Panc1 (cell line): ENCODE measurements at regions not wholly inside any gene's neighbourhood (a gene's known extent, or its start where the extent isn't known, plus 50 kb on each side); places are given as distances from the start of the nearest gene placed in this dataset.

ENCODE experiments used
- ATAC-seq: fragments of 200-7000 bp; cut with Tn5 transposase; 2 replicates; pipeline ENCODE4 v1.9.1; 2020; ENCODE audit warnings: mild to moderate bottlenecking, moderate library complexity
- BruUV-seq: library from RNA; stranded (reverse); fragments of 400-500 nt; replicated peaks from 2 replicates; lab custom pipeline; 2021; lab: Mats Ljungman, UMichigan
- CTCF ChIA-PET: fragments of 300-600 bp; sonication (Branson Sonifier 250); formaldehyde crosslinking; loops from one replicate; lab custom pipeline; 2022; ENCODE audit warnings: antibody characterized with exemption; lab: Charles Lee
- POLR2A ChIA-PET: fragments of 300-600 bp; sonication (Branson Sonifier 250); formaldehyde crosslinking; loops from one replicate; lab custom pipeline; 2022; ENCODE audit warnings: antibody characterized with exemption; lab: Charles Lee
- DNase-seq: peaks from one replicate; pipeline ENCODE4 v3.0.0-alpha.2; 2010; ENCODE audit warnings: low read depth, low spot score
- H3K27ac ChIP-seq: 2 replicates; pipeline ENCODE4 v1.5.1; 2011; ENCODE audit warnings: mild to moderate bottlenecking, low read length, inconsistent platforms
- H3K27me3 ChIP-seq: fragments of 200-500 bp; sonication (Bioruptor generic); 2 replicates; pipeline ENCODE4 v1.6.0; 2014; ENCODE audit warnings: low read length, inconsistent platforms; ENCODE audit not compliant: control insufficient read depth, insufficient read depth
- H3K36me3 ChIP-seq: fragments of 200-500 bp; sonication (Bioruptor generic); 2 replicates; pipeline ENCODE4 v1.5.1; 2014; ENCODE audit warnings: inconsistent platforms, mild to moderate bottlenecking, low read length, moderate library complexity; ENCODE audit not compliant: control insufficient read depth, insufficient read depth
- H3K4me1 ChIP-seq: 2 replicates; pipeline ENCODE4 v1.5.1; 2011; ENCODE audit warnings: inconsistent platforms, mild to moderate bottlenecking, low read length, moderate library complexity; ENCODE audit not compliant: control insufficient read depth, insufficient read depth
- H3K4me3 ChIP-seq, 2 experiments: 2 replicates each; pipeline ENCODE4 v1.5.1; 2011 to 2012; ENCODE audit warnings: low read depth in 2 of 2, low read length in 2 of 2, mild to moderate bottlenecking in 2 of 2, inconsistent platforms in 1 of 2, moderate library complexity in 1 of 2
- H3K9me3 ChIP-seq: fragments of 200-500 bp; sonication (Bioruptor generic); 2 replicates; pipeline ENCODE4 v1.5.1; 2014; ENCODE audit warnings: low read depth, mild to moderate bottlenecking, inconsistent platforms, low read length, moderate library complexity; ENCODE audit not compliant: control insufficient read depth, insufficient read depth
- CTCF ChIP-seq: fragments of 450-650 bp; IDR thresholded peaks from 2 replicates; pipeline ENCODE4 v1.5.1; 2017; ENCODE audit warnings: mild to moderate bottlenecking
- POLR2AphosphoS5 ChIP-seq: IDR thresholded peaks from 2 replicates; pipeline ENCODE4 v1.6.1; 2012; ENCODE audit warnings: mild to moderate bottlenecking, low read depth, low read length, moderate library complexity
- REST ChIP-seq, 2 experiments: IDR thresholded peaks; 2 replicates each; pipeline ENCODE4 v1.6.1; 2011 to 2012; ENCODE audit warnings: low read depth in 2 of 2, control low read depth in 1 of 2, low read length in 1 of 2, mild to moderate bottlenecking in 1 of 2, moderate library complexity in 1 of 2; ENCODE audit not compliant: insufficient read depth in 1 of 2
- SIN3A ChIP-seq: IDR thresholded peaks from 2 replicates; pipeline ENCODE4 v1.6.1; 2012; ENCODE audit warnings: low read depth, mild to moderate bottlenecking, low read length, moderate library complexity, borderline replicate concordance; ENCODE audit not compliant: insufficient read depth
- TCF7L2 ChIP-seq: IDR thresholded peaks from 2 replicates; pipeline ENCODE4 v1.6.1; 2011; ENCODE audit warnings: mild to moderate bottlenecking, low read depth, low read length, inconsistent platforms
- in situ Hi-C: cut with HindIII; loops from 2 replicates; pipeline ENCODE4 v1.10.0; 2016; ENCODE audit warnings: low sequenced_read_pairs, low pct_unique_long_range_greater_than_20kb
- intact Hi-C: fragments of 100-400 bp; cut with micrococcal nuclease; formaldehyde crosslinking; loops from one replicate; pipeline ENCODE4 v1.10.0; 2022; ENCODE audit not compliant: unreplicated experiment

- intact Hi-C loops (no loop called here), in situ Hi-C loops (no loop called here)
- ATAC-seq (no peak), DNase-seq (no peak)
- Histone ChIP-seq H3K27me3 (peaks cover 15% of the 10 kb centered on the region), H3K4me1 (no peaks in the 10 kb centered on the region), H3K4me3 (no peak overlapping the region), H3K9me3 (no peaks in the 10 kb centered on the region), H3K27ac (no peak overlapping the region), H3K36me3 (no peaks in the 10 kb centered on the region)
- CTCF ChIA-PET, result no interaction called here
- POLR2A ChIA-PET, result no interaction called here
- TF ChIP-seq TCF7L2 (no peak), REST (IDR thresholded peaks at IDR 0.05; ENCODE audit: insufficient read depth in 1 of 2, low read depth in 2 of 2, low read length in 1 of 2) (no peak), POLR2AphosphoS5 (no peak), CTCF (no peak), SIN3A (no peak)
- no TSS peak for BruUV-seq
Measured at GRCh38 chr1:230494514-230494913, 68.4 kb upstream of the PGBD5 start.

GRCh38 chr1:230494026-230494425 is 67.9 kb upstream of the PGBD5 start:
- DNase-seq (no peak), ATAC-seq (no peak)
- TF ChIP-seq CTCF (no peak), REST (IDR thresholded peaks at IDR 0.05; ENCODE audit: insufficient read depth in 1 of 2, low read depth in 2 of 2, low read length in 1 of 2) (no peak), SIN3A (no peak), POLR2AphosphoS5 (no peak), TCF7L2 (no peak)
- Histone ChIP-seq H3K27me3 (peaks cover 11% of the 10 kb centered on the region), H3K4me1 (no peaks in the 10 kb centered on the region), H3K4me3 (no peak overlapping the region), H3K9me3 (no peaks in the 10 kb centered on the region), H3K36me3 (no peaks in the 10 kb centered on the region), H3K27ac (no peak overlapping the region)
- in situ Hi-C loops, result no loop called here
- ChIA-PET CTCF (no interaction called here), POLR2A (no interaction called here)
- BruUV-seq, result no TSS peak
- intact Hi-C loops, result no loop called here
